ENCODE measurements at regions not wholly inside any gene's neighbourhood (a gene's known extent, or its start where the extent isn't known, plus 50 kb on each side); places are given as distances from the start of the nearest gene placed in this dataset.

DNA sequence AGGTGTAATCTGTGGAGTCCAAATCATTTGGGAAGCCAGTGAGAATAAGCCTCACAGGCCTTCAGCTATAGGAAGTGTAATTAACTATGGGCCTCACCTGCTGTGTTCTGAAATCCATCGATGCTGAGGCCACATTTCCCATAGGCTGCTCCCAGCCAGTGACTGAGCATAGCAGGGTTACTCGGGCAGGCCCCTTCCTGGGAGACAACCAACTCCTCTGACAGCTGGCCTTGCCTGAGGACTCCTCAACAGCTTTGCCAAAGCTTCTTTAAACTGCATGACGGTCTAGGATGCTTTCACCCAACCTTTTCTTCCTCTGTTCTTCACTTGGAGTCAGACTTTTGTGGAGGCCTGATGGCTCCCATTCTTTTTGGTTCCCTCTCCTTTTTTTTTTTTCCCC lies 63.8 kb upstream of the SMNDC1 start:
- BruUV-seq (replicated peaks), result no TSS peak
- no peaks in the 10 kb centered on the region for H4K20me1 ChIP-seq (ENCODE audit: insufficient read depth, low read length)
- no peak overlapping the region for H2AFZ ChIP-seq (ENCODE audit: low read length)
- H3K36me3 ChIP-seq (replicated peaks in 1 of 2; ENCODE audit: control insufficient read depth in 1 of 2, insufficient read depth in 2 of 2, low read length in 2 of 2), result no peaks in the 10 kb centered on the region
- POLR2A ChIA-PET, result no interaction called here
- intact Hi-C loops (cut with micrococcal nuclease; ENCODE audit: unreplicated experiment) (no loop called here), in situ Hi-C loops (cut with HindIII; ENCODE audit: extremely low pct_ligation_motif_present, low pct_unique_long_range_greater_than_20kb) (no loop called here)
- peaks cover 6% of the 10 kb centered on the region for H3K4me1 ChIP-seq (ENCODE audit: insufficient read depth, low read length)
- H3K4me3 ChIP-seq (replicated peaks in 1 of 3; ENCODE audit: insufficient read depth in 1 of 3, low read depth in 2 of 3, low read length in 3 of 3), result no peak overlapping the region
- H3K27ac ChIP-seq (ENCODE audit: extremely low read length, insufficient read depth, low read length), result no peak overlapping the region
- H3K79me2 ChIP-seq (ENCODE audit: insufficient read depth, low read length), result no peaks in the 10 kb centered on the region
- CTCF ChIA-PET (ENCODE audit: low intra/inter-chr PET ratio, low total read pairs), result no interaction called here
- no peak overlapping the region for H3K4me2 ChIP-seq (ENCODE audit: low read depth, low read length)
- DNase-seq (ENCODE audit: low spot score) (no peak), FAIRE-seq (no peak), ATAC-seq (no peak)
- H3K9ac ChIP-seq (ENCODE audit: insufficient read depth, low read depth, low read length), result no peak overlapping the region
- no peak for TF ChIP-seq RNF2 (conservative IDR thresholded peaks at IDR 0.05; ENCODE audit: low read depth)
- WGBS (ENCODE audit: low lambda C conversion rate), result 10% methylated on average over 2 of the region's 3 CpGs
- peaks cover 3 to 4% of the 10 kb centered on the region in 2 experiments; a peak in 2 of 5 replicates for H3K27me3 ChIP-seq (ENCODE audit: control insufficient read depth in 1 of 2, insufficient read depth in 2 of 2, low read length in 2 of 2)
- no peaks in the 10 kb centered on the region for H3K9me3 ChIP-seq (ENCODE audit: low read length)

DNA sequence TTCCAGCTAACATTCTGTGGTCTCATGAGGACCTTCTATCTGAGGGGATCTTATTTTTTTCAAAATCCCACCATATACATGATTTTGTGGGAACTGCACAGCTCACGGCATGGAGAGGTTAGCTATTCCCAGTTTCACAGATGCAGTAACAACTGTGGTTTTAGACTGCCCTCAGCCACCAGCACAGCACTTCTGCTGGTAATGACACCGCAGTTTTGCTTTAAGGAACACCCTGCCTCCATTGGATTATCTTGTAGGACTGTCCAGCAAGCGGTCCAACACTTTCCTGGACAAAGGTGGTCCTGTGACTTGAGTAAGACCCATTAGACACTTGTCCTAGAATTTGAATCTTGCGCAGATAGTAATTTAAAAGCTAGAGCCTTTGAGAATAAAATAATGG lies 65.3 kb upstream of the SMNDC1 start:
- WGBS (ENCODE audit: low lambda C conversion rate), result 67% methylated on average over 4 of the region's 4 CpGs
- Histone ChIP-seq H3K27me3 (ENCODE audit: control insufficient read depth in 1 of 2, insufficient read depth in 2 of 2, low read length in 2 of 2) (peaks cover 0 to 12% of the 10 kb centered on the region in 2 experiments; a peak in 1 of 5 replicates), H3K9me3 (ENCODE audit: low read length) (no peaks in the 10 kb centered on the region), H3K36me3 (replicated peaks in 1 of 2; ENCODE audit: control insufficient read depth in 1 of 2, insufficient read depth in 2 of 2, low read length in 2 of 2) (no peaks in the 10 kb centered on the region), H3K79me2 (ENCODE audit: insufficient read depth, low read length) (no peaks in the 10 kb centered on the region), H3K4me3 (replicated peaks in 1 of 3; ENCODE audit: insufficient read depth in 1 of 3, low read depth in 2 of 3, low read length in 3 of 3) (no peak overlapping the region), H3K4me2 (ENCODE audit: low read depth, low read length) (no peak overlapping the region), H3K9ac (ENCODE audit: insufficient read depth, low read depth, low read length) (no peak overlapping the region), H4K20me1 (ENCODE audit: insufficient read depth, low read length) (no peaks in the 10 kb centered on the region), H3K27ac (ENCODE audit: extremely low read length, insufficient read depth, low read length) (no peak overlapping the region), H2AFZ (ENCODE audit: low read length) (no peak overlapping the region), H3K4me1 (ENCODE audit: insufficient read depth, low read length) (no peaks in the 10 kb centered on the region)
- no peak for TF ChIP-seq ZBTB8A (CRISPR knock-in tag; IDR thresholded peaks at IDR 0.05; ENCODE audit: borderline replicate concordance, low read depth)
- no peak for TF ChIP-seq MIXL1 (CRISPR knock-in tag; IDR thresholded peaks at IDR 0.05)
- TF ChIP-seq, protein P1, sequence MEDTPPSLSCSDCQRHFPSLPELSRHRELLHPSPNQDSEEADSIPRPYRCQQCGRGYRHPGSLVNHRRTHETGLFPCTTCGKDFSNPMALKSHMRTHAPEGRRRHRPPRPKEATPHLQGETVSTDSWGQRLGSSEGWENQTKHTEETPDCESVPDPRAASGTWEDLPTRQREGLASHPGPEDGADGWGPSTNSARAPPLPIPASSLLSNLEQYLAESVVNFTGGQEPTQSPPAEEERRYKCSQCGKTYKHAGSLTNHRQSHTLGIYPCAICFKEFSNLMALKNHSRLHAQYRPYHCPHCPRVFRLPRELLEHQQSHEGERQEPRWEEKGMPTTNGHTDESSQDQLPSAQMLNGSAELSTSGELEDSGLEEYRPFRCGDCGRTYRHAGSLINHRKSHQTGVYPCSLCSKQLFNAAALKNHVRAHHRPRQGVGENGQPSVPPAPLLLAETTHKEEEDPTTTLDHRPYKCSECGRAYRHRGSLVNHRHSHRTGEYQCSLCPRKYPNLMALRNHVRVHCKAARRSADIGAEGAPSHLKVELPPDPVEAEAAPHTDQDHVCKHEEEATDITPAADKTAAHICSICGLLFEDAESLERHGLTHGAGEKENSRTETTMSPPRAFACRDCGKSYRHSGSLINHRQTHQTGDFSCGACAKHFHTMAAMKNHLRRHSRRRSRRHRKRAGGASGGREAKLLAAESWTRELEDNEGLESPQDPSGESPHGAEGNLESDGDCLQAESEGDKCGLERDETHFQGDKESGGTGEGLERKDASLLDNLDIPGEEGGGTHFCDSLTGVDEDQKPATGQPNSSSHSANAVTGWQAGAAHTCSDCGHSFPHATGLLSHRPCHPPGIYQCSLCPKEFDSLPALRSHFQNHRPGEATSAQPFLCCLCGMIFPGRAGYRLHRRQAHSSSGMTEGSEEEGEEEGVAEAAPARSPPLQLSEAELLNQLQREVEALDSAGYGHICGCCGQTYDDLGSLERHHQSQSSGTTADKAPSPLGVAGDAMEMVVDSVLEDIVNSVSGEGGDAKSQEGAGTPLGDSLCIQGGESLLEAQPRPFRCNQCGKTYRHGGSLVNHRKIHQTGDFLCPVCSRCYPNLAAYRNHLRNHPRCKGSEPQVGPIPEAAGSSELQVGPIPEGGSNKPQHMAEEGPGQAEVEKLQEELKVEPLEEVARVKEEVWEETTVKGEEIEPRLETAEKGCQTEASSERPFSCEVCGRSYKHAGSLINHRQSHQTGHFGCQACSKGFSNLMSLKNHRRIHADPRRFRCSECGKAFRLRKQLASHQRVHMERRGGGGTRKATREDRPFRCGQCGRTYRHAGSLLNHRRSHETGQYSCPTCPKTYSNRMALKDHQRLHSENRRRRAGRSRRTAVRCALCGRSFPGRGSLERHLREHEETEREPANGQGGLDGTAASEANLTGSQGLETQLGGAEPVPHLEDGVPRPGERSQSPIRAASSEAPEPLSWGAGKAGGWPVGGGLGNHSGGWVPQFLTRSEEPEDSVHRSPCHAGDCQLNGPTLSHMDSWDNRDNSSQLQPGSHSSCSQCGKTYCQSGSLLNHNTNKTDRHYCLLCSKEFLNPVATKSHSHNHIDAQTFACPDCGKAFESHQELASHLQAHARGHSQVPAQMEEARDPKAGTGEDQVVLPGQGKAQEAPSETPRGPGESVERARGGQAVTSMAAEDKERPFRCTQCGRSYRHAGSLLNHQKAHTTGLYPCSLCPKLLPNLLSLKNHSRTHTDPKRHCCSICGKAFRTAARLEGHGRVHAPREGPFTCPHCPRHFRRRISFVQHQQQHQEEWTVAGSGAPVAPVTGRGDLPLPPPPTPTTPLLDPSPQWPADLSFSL (CRISPR knock-in tag; IDR thresholded peaks at IDR 0.05), result no peak
- TF ChIP-seq, protein P2, sequence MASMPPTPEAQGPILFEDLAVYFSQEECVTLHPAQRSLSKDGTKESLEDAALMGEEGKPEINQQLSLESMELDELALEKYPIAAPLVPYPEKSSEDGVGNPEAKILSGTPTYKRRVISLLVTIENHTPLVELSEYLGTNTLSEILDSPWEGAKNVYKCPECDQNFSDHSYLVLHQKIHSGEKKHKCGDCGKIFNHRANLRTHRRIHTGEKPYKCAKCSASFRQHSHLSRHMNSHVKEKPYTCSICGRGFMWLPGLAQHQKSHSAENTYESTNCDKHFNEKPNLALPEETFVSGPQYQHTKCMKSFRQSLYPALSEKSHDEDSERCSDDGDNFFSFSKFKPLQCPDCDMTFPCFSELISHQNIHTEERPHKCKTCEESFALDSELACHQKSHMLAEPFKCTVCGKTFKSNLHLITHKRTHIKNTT (CRISPR knock-in tag; IDR thresholded peaks at IDR 0.05), result no peak
- BruUV-seq (replicated peaks), result no TSS peak
- intact Hi-C loops (cut with micrococcal nuclease; ENCODE audit: unreplicated experiment), result no loop called here
- FAIRE-seq, result no peak
- POLR2A ChIA-PET, result no interaction called here
- no peak for ATAC-seq
- in situ Hi-C loops (cut with HindIII; ENCODE audit: extremely low pct_ligation_motif_present, low pct_unique_long_range_greater_than_20kb), result no loop called here
- no peak for DNase-seq (ENCODE audit: low spot score)
- CTCF ChIA-PET (ENCODE audit: low intra/inter-chr PET ratio, low total read pairs), result no interaction called here

Measured in HepG2 (cell line).